Prostate gland (tissue), 2 donors: ENCODE measurements at regions not wholly inside any gene's neighbourhood (a gene's known extent, or its start where the extent isn't known, plus 50 kb on each side); places are given as distances from the start of the nearest gene placed in this dataset.
"Not testable (repeated sequence)": the region's sequence is repeated elsewhere in the genome, so short reads cannot be mapped to it uniquely, and the experiment has no call there.

Experiments used
- DNase-seq: peaks from one replicate; pipeline ENCODE4 v3.0.0-alpha.2; 2019; ENCODE audit warnings: low spot score
- H3K27ac ChIP-seq, 2 donors: fragments of 200-600 bp; sonication (generic); 2 replicates each; pipeline ENCODE4 v1.5.1; 2017 to 2019
- H3K27me3 ChIP-seq: fragments of 200-600 bp; sonication (generic); replicated peaks from 2 replicates; pipeline ENCODE4 v1.5.1; 2019; ENCODE audit not compliant: insufficient read depth
- H3K36me3 ChIP-seq, 2 donors: fragments of 200-600 bp; sonication (generic); 1 replicate in 1 of 2; 2 replicates in 1 of 2; pipeline versions ENCODE4 v1.5.1 to v1.8.1; 2017 to 2019
- H3K4me1 ChIP-seq: fragments of 200-600 bp; sonication (generic); replicated peaks from 2 replicates; pipeline ENCODE4 v1.5.1; 2019
- H3K4me3 ChIP-seq, 2 donors: fragments of 200-600 bp; sonication (generic); 2 replicates each; pipeline ENCODE4 v1.5.1; 2017 to 2019
- H3K9me3 ChIP-seq: fragments of 200-600 bp; sonication (generic); 2 replicates; pipeline ENCODE4 v1.5.1; 2017
- CTCF ChIP-seq, 4 experiments: fragments of 200-600 bp in 2 of 4; fragments of 450-650 bp in 2 of 4; sonication (generic) in 2 of 4; IDR thresholded peaks; 1 replicate in 3 of 4; 2 replicates in 1 of 4; pipeline ENCODE4 v1.5.1; 2016 to 2019; ENCODE audit warnings: antibody characterized with exemption in 4 of 4, mild to moderate bottlenecking in 2 of 4, moderate library complexity in 2 of 4
- POLR2A ChIP-seq: fragments of 450-650 bp; IDR thresholded peaks from one replicate; pipeline ENCODE4 v1.6.1; 2016; ENCODE audit warnings: antibody characterized with exemption, mild to moderate bottlenecking
- POLR2AphosphoS5 ChIP-seq: sonication (generic); formaldehyde crosslinking; IDR thresholded peaks from one replicate; pipeline ENCODE4 v1.6.1; 2017; ENCODE audit warnings: antibody characterized with exemption
- WGBS: methylation state at CpG from one replicate; pipeline ENCODE4 v1.1.5; 2018; 5-methylcytosine and 5-hydroxymethylcytosine counted together
- intact Hi-C: fragments of 100-400 bp; cut with DNase I; formaldehyde crosslinking; loops from one replicate; pipeline ENCODE4 v1.14.2; 2022

DNA sequence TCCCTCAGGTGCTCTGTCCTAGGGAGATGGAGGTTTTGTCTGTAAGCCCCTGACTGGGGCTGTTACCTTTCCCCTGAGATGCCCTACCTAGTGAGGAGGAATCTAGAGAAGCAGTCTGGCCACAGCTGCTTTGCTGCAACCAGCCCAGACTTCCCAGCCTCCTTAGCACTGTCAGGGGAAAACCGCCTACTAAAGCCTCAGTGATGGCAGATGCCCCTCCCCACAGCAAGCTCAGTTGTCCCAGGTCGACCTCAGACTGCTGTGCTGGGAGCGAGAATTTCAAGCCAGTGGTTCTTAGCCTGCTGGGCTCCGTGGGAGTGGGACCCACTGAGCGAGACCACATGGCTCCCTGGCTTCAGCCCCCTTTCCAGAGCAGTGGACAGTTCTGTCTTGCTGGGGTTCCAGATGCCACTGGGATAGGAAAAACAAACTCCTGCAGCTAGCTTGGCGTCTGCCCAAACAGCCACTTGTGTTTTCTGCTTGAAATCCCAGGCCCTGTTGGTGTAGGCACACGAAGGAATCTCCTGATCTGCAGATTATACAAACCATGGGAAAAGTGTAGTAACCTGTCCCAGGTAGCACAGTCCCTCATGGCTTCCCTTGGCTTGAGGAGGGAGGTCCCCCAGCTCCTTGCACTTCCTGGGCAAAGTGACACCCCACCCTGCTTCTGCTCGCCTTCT, 146.4 kb upstream of the PROKR2 start:
- no peaks in the 10 kb centered on the region for H3K4me1 ChIP-seq
- no peaks in the 10 kb centered on the region for H3K9me3 ChIP-seq
- DNase-seq, result no peak
- H3K27me3 ChIP-seq, result peaks cover 3% of the 10 kb centered on the region
- intact Hi-C loops, result no loop called here
- H3K27ac ChIP-seq, result no peak overlapping the region
- WGBS, result 64% methylated on average over 8 of the region's 8 CpGs
- no peaks in the 10 kb centered on the region for H3K36me3 ChIP-seq
- H3K4me3 ChIP-seq, result no peak overlapping the region
- no peak for TF ChIP-seq POLR2A
- TF ChIP-seq CTCF (IDR thresholded peaks at IDR 0.05), result no peak
- TF ChIP-seq POLR2AphosphoS5, result no peak

- intact Hi-C loops, H3K9me3 ChIP-seq, H3K4me1 ChIP-seq, H3K27ac ChIP-seq, DNase-seq, H3K27me3 ChIP-seq, H3K4me3 ChIP-seq, H3K36me3 ChIP-seq: not testable (repeated sequence)
- 30% methylated on average over 7 of the region's 7 CpGs for WGBS
Observed at GRCh38 chr20:5453745-5454144, 137.0 kb upstream of the PROKR2 start.

DNA sequence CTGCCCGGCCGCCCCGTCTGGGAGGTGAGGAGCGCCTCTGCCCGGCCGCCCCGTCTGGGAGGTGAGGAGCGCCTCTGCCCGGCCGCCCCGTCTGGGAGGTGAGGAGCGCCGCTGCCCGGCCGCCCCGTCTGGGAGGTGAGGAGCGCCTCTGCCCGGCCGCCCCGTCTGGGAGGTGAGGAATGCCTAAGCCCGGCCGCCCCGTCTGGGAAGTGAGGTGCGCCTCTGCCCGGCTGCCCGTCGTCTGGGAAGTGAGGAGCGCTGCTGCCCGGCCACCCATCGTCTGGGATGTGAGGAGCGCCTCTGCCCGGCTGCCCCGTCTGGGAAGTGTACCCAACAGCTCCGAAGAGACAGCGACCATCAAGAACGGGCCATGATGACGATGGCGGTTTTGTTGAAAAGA, 136.6 kb upstream of the PROKR2 start:
- H3K4me3 ChIP-seq, H3K27me3 ChIP-seq, H3K4me1 ChIP-seq, intact Hi-C loops, H3K9me3 ChIP-seq, H3K27ac ChIP-seq, DNase-seq, H3K36me3 ChIP-seq: not testable (repeated sequence)
- 95% methylated on average over 28 of the region's 38 CpGs for WGBS

GRCh38 chr20:5452691-5453090, 135.9 kb upstream of the PROKR2 start:
- intact Hi-C loops, result not testable (repeated sequence)

DNA sequence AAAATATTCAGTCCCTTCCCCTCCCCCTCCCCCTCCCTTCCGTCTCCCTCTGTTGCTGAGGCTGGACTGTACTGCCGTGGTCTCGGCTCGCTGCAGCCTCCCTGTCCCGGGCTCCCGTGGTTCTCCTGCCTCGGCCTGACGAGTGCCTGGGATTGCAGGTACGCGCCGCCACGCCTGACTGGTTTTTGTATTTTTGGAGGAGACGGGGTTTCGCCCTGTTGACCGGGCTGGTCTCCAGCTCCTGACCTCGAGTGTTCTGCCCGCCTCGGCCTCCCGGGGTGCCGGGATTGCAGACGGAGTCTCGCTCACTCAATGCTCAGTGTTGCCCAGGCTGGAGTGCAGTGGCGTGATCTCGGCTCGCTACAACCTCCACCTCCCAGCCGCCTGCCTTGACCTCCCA, 135.5 kb upstream of the PROKR2 start:
- H3K9me3 ChIP-seq, H3K36me3 ChIP-seq, H3K27ac ChIP-seq, intact Hi-C loops, H3K27me3 ChIP-seq, DNase-seq, H3K4me3 ChIP-seq, H3K4me1 ChIP-seq: not testable (repeated sequence)
- 93% methylated on average over 26 of the region's 26 CpGs for WGBS

More at GRCh38 chr20:5452691-5453090, 135.9 kb upstream of the PROKR2 start:
- not testable (repeated sequence) for H3K4me1 ChIP-seq, H3K27ac ChIP-seq, H3K36me3 ChIP-seq, H3K4me3 ChIP-seq, H3K9me3 ChIP-seq, H3K27me3 ChIP-seq, DNase-seq
- 98% methylated on average over 23 of the region's 30 CpGs for WGBS

GRCh38 chr20:5451643-5452210, 135.0 kb upstream of the PROKR2 start:
- Histone ChIP-seq H3K27ac (no peak overlapping the region), H3K4me1 (no peaks in the 10 kb centered on the region), H3K36me3 (no peaks in the 10 kb centered on the region), H3K9me3 (no peaks in the 10 kb centered on the region), H3K27me3 (no peaks in the 10 kb centered on the region), H3K4me3 (no peak overlapping the region)
- TF ChIP-seq POLR2AphosphoS5 (no peak), POLR2A (no peak), CTCF (IDR thresholded peaks at IDR 0.05) (no peak)
- DNase-seq, result no peak
- intact Hi-C loops, result no loop called here
- WGBS, result 86% methylated on average over 2 of the region's 2 CpGs

DNA sequence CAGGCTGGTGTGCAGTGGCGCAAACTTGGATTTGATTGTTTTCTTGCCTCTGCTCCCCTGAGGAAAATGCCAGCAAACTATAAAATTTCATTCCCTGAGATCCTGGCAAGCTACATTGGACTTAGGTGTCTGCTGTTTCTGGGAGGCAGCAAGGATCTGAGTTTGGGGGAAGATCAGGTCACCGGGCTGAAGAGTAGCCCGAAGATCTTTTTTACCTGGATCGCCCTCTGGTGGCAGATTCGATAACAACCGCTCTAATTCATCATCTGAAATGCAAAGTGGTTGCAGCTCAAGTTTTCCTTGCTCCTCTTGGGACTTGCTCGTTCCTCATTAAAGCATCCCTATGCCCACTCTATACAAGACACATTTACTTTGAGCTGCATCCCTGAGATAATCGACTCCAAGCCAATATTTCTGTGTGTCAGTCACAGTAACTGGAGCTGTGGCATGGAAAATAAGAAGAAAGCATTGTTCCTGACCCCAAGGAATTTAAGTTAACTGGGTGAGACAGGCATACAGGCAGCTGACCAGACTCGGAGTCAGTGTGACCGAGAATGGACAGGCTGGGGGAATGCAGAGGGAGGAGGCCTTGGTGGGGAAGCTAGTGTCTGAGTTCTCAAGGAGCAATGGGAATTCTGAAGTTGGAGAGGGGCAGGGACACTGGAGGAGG, 131.8 kb upstream of the PROKR2 start:
- peak; percentile 47 for DNase-seq
- TF ChIP-seq POLR2A (no peak), POLR2AphosphoS5 (no peak), CTCF (IDR thresholded peaks at IDR 0.05) (peak; percentile 34 to 53 (median 50))
- H3K27me3 ChIP-seq, result no peaks in the 10 kb centered on the region
- H3K4me1 ChIP-seq, result no peaks in the 10 kb centered on the region
- no peaks in the 10 kb centered on the region for H3K36me3 ChIP-seq
- intact Hi-C loops, result loop anchor here (2.0 kb wide), 1 partner anchor 244 kb away; no protein-coding TSS in a partner anchor
- no peaks in the 10 kb centered on the region for H3K9me3 ChIP-seq
- no peak overlapping the region for H3K27ac ChIP-seq
- 11% methylated on average over 10 of the region's 10 CpGs for WGBS
- H3K4me3 ChIP-seq, result no peak overlapping the region
